Hepatocyte (in vitro differentiated cells): ENCODE measurements at regions not wholly inside any gene's neighbourhood (a gene's known extent, or its start where the extent isn't known, plus 50 kb on each side); places are given as distances from the start of the nearest gene placed in this dataset.

ENCODE experiments used
- EZH2 ChIP-seq: fragments of 200-600 bp; sonication (generic); IDR thresholded peaks from 2 replicates; pipeline ENCODE4 v1.6.1; 2016; ENCODE audit warnings: antibody characterized with exemption, mild to moderate bottlenecking, borderline replicate concordance
- EZH2phosphoT487 ChIP-seq: fragments of 200-600 bp; sonication (generic); IDR thresholded peaks from one replicate; pipeline ENCODE4 v1.6.1; 2018; ENCODE audit warnings: antibody characterized with exemption, mild to moderate bottlenecking, low read depth, moderate library complexity; ENCODE audit not compliant: unreplicated experiment, severe bottlenecking
- TF ChIP-seq, protein P1 (sequence below): fragments of 200-600 bp; sonication (generic); IDR thresholded peaks from 2 replicates; pipeline ENCODE4 v1.5.1; 2016; ENCODE audit warnings: antibody characterized with exemption, mild to moderate bottlenecking; ENCODE audit not compliant: poor library complexity

DNA sequence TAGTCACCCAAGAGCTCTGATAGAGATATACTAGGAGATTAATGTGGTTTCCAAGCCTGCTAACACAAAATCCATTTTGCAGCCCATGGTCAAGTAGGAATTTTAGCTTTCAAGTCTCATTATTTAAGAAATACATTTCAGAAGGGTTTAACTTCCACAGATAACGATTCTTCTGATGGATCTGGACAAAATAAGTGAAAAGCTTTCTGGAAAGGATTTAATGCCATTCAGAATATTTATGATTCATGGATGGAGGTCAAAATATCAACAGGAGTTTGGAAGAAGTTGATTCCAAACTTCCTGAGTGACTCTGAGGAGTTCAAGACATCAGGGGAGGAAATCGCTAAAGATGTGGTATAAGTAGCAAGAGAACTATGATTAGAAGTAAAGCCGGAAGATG lies 214.6 kb downstream of the ATXN7L3B start:
- TF ChIP-seq, protein P1, sequence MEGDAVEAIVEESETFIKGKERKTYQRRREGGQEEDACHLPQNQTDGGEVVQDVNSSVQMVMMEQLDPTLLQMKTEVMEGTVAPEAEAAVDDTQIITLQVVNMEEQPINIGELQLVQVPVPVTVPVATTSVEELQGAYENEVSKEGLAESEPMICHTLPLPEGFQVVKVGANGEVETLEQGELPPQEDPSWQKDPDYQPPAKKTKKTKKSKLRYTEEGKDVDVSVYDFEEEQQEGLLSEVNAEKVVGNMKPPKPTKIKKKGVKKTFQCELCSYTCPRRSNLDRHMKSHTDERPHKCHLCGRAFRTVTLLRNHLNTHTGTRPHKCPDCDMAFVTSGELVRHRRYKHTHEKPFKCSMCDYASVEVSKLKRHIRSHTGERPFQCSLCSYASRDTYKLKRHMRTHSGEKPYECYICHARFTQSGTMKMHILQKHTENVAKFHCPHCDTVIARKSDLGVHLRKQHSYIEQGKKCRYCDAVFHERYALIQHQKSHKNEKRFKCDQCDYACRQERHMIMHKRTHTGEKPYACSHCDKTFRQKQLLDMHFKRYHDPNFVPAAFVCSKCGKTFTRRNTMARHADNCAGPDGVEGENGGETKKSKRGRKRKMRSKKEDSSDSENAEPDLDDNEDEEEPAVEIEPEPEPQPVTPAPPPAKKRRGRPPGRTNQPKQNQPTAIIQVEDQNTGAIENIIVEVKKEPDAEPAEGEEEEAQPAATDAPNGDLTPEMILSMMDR, result no peak
- TF ChIP-seq EZH2, result no peak
- no peak for TF ChIP-seq EZH2phosphoT487
